Activated naive CD4-positive, alpha-beta T cell treated with Interleukin-2 at 50 U/mL for 16 hours (primary cell): ENCODE measurements at regions not wholly inside any gene's neighbourhood (a gene's known extent, or its start where the extent isn't known, plus 50 kb on each side); places are given as distances from the start of the nearest gene placed in this dataset.

Experiments
- DNase-seq: peaks from one replicate; pipeline ENCODE4 v3.0.0-alpha.2; 2020

- DNase-seq: no peak
Measured at GRCh38 chr5:93096561-93096960, 484.5 kb downstream of the NR2F1-AS1 start.

GRCh38 chr5:93092349-93093105 is 488.5 kb downstream of the NR2F1-AS1 start:
- no peak for DNase-seq

DNA sequence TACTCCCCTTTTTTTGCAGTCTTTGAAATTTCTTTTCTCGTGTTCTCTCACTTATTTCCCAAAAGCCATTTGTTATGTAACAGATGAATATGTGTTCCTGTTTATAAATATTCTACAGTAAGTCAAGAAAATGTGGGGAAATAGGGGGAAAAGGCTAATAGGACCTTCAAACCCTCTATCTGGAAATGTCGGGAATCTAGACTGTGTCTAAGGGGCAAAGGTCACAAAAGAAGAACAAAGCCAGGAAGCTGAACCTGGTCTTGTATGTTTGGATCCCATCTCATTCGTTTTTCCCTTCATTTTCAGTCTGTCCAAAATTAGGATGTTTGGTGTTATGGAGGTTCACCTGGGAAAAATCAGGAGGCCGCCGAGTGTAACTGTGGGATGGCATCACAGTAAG is 490.3 kb downstream of the NR2F1-AS1 start:
- no peak for DNase-seq

DNA sequence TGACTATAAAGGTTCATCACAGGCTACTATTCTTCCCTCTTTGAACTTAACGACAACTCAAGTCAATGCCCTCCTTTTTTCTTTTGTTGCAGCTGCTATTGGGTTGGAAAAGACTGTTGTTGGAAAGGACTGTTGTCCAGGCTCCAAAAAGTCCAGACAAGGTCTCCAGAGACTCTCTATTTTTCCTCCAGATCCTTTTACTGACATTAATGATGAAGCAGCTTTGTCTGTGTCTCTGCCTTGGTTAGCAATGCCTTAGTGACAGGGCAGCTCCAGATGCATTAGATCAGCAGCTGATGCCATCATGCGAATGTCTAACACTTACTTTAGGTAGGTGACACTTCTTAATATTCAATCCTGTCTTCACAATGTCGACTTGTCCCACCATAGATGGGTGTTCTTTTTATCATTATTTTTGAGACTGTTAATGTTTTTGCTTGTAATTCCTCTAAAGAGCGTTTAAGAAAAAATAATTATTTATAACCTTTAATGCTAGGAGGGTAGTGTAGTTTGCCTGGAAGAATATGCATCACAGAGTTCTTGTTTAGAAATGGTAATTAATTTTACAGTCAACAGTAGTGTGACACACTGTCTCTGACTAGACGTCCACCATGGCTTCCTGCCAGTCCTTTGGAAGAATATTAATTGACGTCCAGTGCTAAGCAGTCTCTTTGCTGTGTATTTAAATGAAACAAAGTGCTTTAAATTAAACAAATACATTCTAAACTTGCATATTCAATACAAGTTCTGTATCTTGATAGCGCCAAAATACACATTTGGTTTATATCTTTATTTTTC is 492.2 kb downstream of the NR2F1-AS1 start:
- no peak for DNase-seq

- DNase-seq: no peak
Measured at GRCh38 chr5:93087326-93087725, 493.7 kb downstream of the NR2F1-AS1 start.

DNA sequence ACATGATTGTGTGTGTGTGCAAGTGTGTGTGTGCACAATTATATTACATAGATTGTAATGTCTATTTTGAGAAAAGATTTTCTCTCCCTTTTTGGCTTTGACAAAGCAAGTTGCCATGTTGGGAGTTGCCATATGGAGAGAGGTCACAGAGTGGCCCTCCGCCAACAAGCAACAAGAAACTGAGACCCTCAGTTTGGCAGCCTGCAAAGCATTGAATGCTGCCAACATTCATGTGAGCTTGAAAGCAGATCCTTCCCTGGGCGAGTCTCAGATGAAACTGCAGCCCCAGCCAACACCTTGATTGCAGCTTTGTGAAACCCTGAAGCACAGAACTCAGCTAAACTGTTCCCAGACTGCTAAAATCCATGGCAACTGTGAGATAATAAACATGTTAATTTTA is 498.0 kb downstream of the NR2F1-AS1 start:
- no peak for DNase-seq

GRCh38 chr5:93079046-93079445 is 502.0 kb downstream of the NR2F1-AS1 start:
- DNase-seq: no peak

GRCh38 chr5:93078082-93079038 is 502.7 kb downstream of the NR2F1-AS1 start:
- DNase-seq: no peak

DNA sequence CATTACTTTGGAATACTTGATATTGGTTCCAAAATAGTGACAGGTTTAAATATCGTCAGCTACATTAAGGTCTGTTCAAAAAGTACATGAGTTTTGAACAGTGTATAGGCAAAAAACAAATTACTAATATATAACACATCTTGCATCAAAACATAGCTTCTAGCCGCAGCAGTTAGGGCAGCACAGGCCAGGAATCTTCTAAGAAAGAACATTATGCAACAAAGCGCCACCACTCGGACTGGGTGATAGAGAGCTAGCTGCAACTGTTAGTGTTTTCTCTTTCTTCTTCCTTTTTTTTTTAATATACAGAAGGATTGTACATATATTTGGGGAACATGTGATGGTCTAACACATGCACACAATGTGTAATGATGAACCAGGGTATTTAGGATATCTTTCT is 504.5 kb downstream of the NR2F1-AS1 start:
- DNase-seq: no peak

GRCh38 chr5:93076096-93076495 is 504.9 kb downstream of the NR2F1-AS1 start:
- DNase-seq: no peak

- DNase-seq: no peak
Measured at GRCh38 chr5:93073547-93073946, 507.5 kb downstream of the NR2F1-AS1 start.

DNA sequence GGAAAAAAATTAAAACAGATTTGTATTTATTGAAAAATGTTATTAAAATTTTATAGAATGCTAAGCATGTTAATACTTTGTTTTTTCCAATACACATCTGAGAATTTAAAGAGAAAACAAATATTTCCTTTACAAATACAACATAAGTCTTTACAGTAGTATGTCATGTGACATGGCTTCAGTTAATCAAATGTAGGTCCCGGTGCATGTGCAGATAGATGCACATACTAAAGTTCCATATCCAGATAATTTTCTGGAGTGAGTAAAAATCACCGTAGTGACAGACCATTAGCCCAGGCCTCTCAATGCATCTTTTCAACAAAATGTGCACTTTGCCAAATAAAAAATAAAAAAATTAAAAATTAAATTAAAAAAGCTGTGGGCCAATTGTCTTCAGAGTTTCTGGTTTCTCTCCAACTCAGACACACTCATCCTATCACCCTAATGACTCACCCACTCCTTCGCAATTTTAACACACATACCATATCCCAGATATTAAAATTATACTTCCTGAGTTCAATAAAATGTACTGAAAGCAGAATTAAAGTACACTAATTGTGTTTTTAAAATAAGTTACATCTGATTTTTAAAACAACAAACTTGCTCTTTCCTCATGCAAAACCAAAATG is 508.1 kb downstream of the NR2F1-AS1 start:
- DNase-seq: no peak

GRCh38 chr5:93071710-93072109 is 509.3 kb downstream of the NR2F1-AS1 start:
- DNase-seq: no peak

DNA sequence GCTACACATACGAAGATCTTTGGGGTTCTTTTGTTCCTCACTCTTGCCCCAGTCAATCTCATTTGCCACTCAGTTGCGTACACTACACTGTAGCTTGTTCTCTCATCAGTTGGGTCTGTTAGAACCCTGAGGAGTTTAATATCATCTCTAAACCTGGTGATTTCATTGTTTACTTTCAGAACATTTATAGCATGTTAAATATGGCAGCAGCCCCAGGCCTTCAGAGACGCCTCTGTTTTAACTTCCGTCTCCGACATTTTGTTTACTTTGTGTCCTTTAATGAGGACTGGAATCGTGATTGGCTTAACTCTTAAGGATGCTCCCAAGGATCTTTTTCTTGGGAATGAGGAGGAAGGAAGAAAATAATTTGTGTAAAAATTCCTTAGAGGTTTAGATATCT is 510.1 kb downstream of the NR2F1-AS1 start:
- no peak for DNase-seq

GRCh38 chr5:93069276-93069675 is 511.7 kb downstream of the NR2F1-AS1 start:
- DNase-seq: no peak

DNA sequence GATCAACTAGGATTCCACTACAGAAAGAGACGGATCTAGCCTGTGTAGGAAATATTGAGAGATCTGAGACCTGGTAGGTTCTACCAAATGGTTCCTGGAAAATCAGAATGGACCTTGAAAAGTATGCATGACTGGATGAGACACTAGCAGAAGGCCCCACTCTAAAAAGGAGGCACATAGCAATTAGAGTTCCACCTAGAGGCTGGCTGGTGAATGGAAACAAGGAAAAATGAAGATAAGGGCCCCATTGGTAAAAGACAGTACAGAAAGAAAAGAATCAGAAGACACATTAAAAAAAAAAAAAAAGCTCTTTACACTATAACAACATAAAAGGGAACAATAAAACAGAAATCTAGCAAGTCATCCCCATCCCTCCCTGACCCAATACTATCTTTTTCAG is 518.5 kb downstream of the NR2F1-AS1 start:
- DNase-seq: no peak

- DNase-seq: no peak
Measured at GRCh38 chr5:93058309-93058708, 522.7 kb downstream of the NR2F1-AS1 start.

DNA sequence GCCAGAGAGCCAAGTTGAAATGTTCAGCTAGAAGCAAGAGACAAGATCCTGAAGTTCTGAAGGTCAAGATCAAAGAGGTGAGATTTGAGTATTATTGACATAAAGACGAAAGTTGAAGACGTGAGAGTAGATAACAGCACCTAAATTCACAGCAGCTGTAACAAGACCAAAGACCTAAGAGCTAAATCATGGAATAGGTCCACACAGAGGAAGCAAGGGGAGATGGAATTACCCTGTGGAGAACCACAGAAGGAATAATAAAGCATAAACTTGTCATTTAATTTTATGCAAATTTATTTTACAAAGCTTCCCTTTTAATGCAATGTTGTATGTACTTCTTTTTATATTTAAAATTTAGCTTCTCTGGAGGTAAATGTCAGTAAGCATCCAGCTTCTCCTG is 523.7 kb downstream of the NR2F1-AS1 start:
- no peak for DNase-seq

DNA sequence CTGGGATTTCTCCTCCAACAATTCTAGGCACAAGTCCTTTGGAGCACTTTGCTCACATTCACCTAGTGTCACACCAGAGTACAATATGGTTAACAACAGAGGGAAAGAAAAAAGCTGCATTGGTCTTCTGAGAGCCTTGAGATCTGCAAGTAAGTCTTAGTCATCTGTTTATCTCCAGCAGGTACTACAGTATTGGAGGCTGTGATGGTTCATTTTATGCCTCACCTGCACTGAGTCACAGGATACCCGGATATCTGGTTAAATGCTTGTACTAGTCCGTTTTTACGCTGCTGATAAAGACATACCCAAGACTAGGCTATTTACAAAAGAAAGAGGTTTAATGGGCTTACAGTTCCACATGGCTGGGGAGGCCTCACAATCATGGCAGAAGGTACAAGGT is 525.0 kb downstream of the NR2F1-AS1 start:
- DNase-seq: no peak

GRCh38 chr5:93055561-93055960 is 525.5 kb downstream of the NR2F1-AS1 start:
- no peak for DNase-seq

DNA sequence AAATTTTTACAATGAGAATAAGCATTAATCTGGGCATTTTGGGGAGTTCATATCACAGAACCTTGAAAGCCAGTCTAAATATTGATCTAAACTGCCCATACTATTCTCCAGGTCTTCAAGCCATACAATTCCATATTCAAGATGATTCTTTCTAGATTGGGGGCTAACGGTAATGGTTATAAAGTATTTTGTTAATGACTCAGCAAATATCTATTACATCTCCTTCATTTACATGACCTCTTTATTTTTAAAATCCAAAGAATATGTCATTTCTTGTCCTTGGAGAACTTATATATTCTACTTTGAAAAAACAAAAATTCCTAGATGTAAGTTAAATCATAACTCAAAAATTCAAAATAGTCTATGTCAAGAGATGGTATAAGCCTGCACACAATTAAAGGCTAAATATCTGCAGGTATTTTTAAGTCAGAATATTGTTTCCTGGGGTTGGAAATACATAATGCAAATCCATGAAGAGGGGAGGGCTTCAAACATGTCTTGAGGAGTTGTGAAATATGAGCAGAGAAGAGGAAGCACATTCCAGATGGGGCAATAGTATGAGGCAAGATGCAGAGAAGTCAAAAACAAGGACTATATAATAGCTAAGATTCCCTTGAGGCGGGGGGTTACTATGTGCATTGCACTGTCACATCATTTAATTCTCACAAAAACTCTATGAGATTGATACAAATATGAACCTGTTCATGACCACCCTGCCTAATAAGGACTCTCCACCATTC is 526.4 kb downstream of the NR2F1-AS1 start:
- no peak for DNase-seq

DNA sequence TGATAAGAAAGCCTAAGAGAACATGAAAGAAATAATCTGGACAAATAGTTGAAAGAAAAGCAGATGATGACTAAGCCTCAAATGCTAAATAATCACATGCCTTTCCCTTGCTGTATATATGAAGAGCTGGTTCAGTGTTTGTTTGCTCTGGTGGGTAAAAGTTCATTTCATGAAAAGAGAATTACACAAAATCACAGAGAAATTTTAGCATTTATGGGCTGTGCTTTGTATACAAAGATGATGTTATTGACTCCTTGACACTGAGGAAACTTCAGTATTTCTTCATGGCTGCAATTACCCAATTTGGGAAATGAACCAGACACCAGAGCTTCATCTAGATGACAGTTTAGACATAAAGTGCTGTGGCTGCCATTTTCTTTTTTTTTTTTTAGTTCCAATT is 527.2 kb downstream of the NR2F1-AS1 start:
- no peak for DNase-seq
